HG02981 (cell line): ENCODE measurements at regions not wholly inside any gene's neighbourhood (a gene's known extent, or its start where the extent isn't known, plus 50 kb on each side); places are given as distances from the start of the nearest gene placed in this dataset.
A peak's percentile ranks its signal among the peaks of the same experiment; 100 is the strongest.
"Not testable (repeated sequence)": the region's sequence is repeated elsewhere in the genome, so short reads cannot be mapped to it uniquely, and the experiment has no call there.

Source experiments
- ATAC-seq: cut with Tn5 transposase; IDR thresholded peaks from one replicate; pipeline ENCODE4 v1.9.1; 2021; ENCODE audit warnings: mild to moderate bottlenecking, moderate library complexity; ENCODE audit not compliant: unreplicated experiment

- no peak for ATAC-seq
Measured at GRCh38 chr5:159493696-159494095, 163.4 kb upstream of the IL12B start.

GRCh38 chr5:159496773-159497172 is 166.5 kb upstream of the IL12B start:
- no peak for ATAC-seq

GRCh38 chr5:159497221-159497620 is 166.9 kb upstream of the IL12B start:
- ATAC-seq = no peak

GRCh38 chr5:159498630-159499029 is 168.3 kb upstream of the IL12B start:
- no peak for ATAC-seq

- ATAC-seq = not testable (repeated sequence)
Measured at GRCh38 chr5:159502116-159502515, 171.8 kb upstream of the IL12B start.

- ATAC-seq = no peak
Measured at GRCh38 chr5:159503236-159503635, 172.9 kb upstream of the IL12B start.

- ATAC-seq = no peak
Measured at GRCh38 chr5:159504106-159504856, 174.0 kb upstream of the IL12B start.

GRCh38 chr5:159504857-159505304 is 174.6 kb upstream of the IL12B start:
- ATAC-seq = no peak

GRCh38 chr5:159507055-159507454 is 176.8 kb upstream of the IL12B start:
- no peak for ATAC-seq

- no peak for ATAC-seq
Measured at GRCh38 chr5:159507661-159508060, 177.4 kb upstream of the IL12B start.

GRCh38 chr5:159508344-159508743 is 178.1 kb upstream of the IL12B start:
- ATAC-seq = no peak

GRCh38 chr5:159509002-159509660 is 178.8 kb upstream of the IL12B start:
- no peak for ATAC-seq

GRCh38 chr5:159510282-159510681 is 180.0 kb upstream of the IL12B start:
- no peak for ATAC-seq

- no peak for ATAC-seq
Measured at GRCh38 chr5:159511570-159511969, 181.3 kb upstream of the IL12B start.

- no peak for ATAC-seq
Measured at GRCh38 chr5:159512064-159512463, 181.8 kb upstream of the IL12B start.

- ATAC-seq = no peak
Measured at GRCh38 chr5:159514229-159514810, 184.0 kb upstream of the IL12B start.

- ATAC-seq = no peak
Measured at GRCh38 chr5:159515197-159515596, 184.9 kb upstream of the IL12B start.

GRCh38 chr5:159515909-159516415 is 185.7 kb upstream of the IL12B start:
- peak; percentile 90 for ATAC-seq

- no peak for ATAC-seq
Measured at GRCh38 chr5:159518371-159518770, 188.1 kb upstream of the IL12B start.

- no peak for ATAC-seq
Measured at GRCh38 chr5:159519365-159519764, 189.1 kb upstream of the IL12B start.

GRCh38 chr5:159522841-159523240 is 192.6 kb upstream of the IL12B start:
- ATAC-seq = no peak

- not testable (repeated sequence) for ATAC-seq
Measured at GRCh38 chr5:159524279-159524678, 194.0 kb upstream of the IL12B start.
